Esophagus squamous epithelium (tissue), 4 donors: ENCODE measurements at regions not wholly inside any gene's neighbourhood (a gene's known extent, or its start where the extent isn't known, plus 50 kb on each side); places are given as distances from the start of the nearest gene placed in this dataset.

Source experiments
- POLR2A ChIP-seq, 4 donors: fragments of 450-650 bp; IDR thresholded peaks; one replicate each; pipeline ENCODE4 v1.6.1; 2017; ENCODE audit warnings: antibody characterized with exemption in 4 of 4, mild to moderate bottlenecking in 4 of 4, moderate library complexity in 3 of 4
- TF ChIP-seq, protein P1 (sequence below), 6 experiments: fragments of 450-650 bp in 4 of 6; fragments of 200-600 bp in 2 of 6; sonication (generic) in 2 of 6; IDR thresholded peaks; one replicate each; pipeline ENCODE4 v1.5.1; 2016 to 2019; ENCODE audit warnings: antibody characterized with exemption in 6 of 6, mild to moderate bottlenecking in 4 of 6, moderate library complexity in 4 of 6

DNA sequence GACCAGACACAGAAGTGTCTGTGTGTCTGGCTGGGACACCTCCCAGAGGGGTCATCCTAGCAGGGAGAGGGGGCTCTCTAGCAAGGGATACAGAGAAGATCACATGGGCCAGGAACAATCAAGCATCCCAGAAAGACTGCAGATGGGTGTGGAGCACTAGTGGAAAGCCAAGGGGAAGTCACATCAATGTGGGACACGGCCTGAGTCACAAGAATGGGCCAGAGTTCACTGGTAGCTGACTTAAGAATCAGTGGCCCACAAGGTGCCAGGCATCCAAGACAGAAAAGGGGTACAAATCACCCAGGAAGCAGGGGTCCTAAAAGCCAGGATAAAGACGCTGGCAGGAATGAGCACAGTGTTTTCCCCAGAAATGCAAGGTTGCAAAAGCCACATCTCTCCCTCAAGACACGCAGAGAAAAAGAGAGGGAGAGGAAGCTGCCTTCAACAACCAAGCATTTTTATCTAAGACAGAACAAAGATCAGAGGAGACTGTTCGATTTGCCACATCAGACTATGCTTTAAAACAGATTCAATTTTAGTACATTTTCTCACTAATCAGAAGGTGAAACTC, 113.6 kb upstream of the DST start:
- no peak for TF ChIP-seq POLR2A (IDR thresholded peaks at IDR 0.05)
- TF ChIP-seq, protein P1, sequence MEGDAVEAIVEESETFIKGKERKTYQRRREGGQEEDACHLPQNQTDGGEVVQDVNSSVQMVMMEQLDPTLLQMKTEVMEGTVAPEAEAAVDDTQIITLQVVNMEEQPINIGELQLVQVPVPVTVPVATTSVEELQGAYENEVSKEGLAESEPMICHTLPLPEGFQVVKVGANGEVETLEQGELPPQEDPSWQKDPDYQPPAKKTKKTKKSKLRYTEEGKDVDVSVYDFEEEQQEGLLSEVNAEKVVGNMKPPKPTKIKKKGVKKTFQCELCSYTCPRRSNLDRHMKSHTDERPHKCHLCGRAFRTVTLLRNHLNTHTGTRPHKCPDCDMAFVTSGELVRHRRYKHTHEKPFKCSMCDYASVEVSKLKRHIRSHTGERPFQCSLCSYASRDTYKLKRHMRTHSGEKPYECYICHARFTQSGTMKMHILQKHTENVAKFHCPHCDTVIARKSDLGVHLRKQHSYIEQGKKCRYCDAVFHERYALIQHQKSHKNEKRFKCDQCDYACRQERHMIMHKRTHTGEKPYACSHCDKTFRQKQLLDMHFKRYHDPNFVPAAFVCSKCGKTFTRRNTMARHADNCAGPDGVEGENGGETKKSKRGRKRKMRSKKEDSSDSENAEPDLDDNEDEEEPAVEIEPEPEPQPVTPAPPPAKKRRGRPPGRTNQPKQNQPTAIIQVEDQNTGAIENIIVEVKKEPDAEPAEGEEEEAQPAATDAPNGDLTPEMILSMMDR (IDR thresholded peaks at IDR 0.05) = no peak
